CD4-positive, alpha-beta memory T cell (primary cell): ENCODE measurements at regions not wholly inside any gene's neighbourhood (a gene's known extent, or its start where the extent isn't known, plus 50 kb on each side); places are given as distances from the start of the nearest gene placed in this dataset.

Experiments used
- CTCF ChIA-PET: fragments of 350-600 bp; sonication (Branson Sonifier 250); formaldehyde crosslinking; loops from one replicate; lab custom pipeline; 2021; ENCODE audit warnings: inconsistent platforms; ENCODE audit not compliant: partially characterized antibody; lab: Charles Lee
- POLR2A ChIA-PET: fragments of 350-600 bp; sonication (Branson Sonifier 250); formaldehyde crosslinking; loops from one replicate; lab custom pipeline; 2021; ENCODE audit not compliant: partially characterized antibody; lab: Charles Lee
- DNase-seq, 5 donors: peaks; one replicate each; pipeline versions ENCODE4 v3.0.0 to v3.0.0-alpha.2; 2020 to 2022; ENCODE audit warnings: mixed read lengths in 1 of 5
- H3K27ac ChIP-seq: one replicate; pipeline ENCODE4 v1.7.0; 2013; ENCODE audit warnings: low read depth, low read length
- H3K27me3 ChIP-seq: 2 replicates; pipeline ENCODE4 v1.7.0; 2013; ENCODE audit warnings: mild to moderate bottlenecking, low read length, moderate library complexity; ENCODE audit not compliant: insufficient read depth
- H3K36me3 ChIP-seq: 2 replicates; pipeline ENCODE4 v1.7.0; 2013; ENCODE audit warnings: mild to moderate bottlenecking, low read length, moderate library complexity; ENCODE audit not compliant: insufficient read depth
- H3K4me1 ChIP-seq: 2 replicates; pipeline ENCODE4 v1.7.0; 2013; ENCODE audit warnings: mild to moderate bottlenecking, low read length, moderate library complexity; ENCODE audit not compliant: insufficient read depth
- H3K4me3 ChIP-seq, 2 donors: one replicate each; pipeline ENCODE4 v1.7.0; 2013; ENCODE audit warnings: low read length in 2 of 2, mild to moderate bottlenecking in 1 of 2
- H3K9me3 ChIP-seq, 2 donors: one replicate each; pipeline ENCODE4 v1.7.0; 2013; ENCODE audit warnings: low read length in 2 of 2, control low read depth in 1 of 2; ENCODE audit not compliant: control insufficient read depth in 1 of 2
- H3K27ac Mint-ChIP-seq, 7 donors: one replicate each; pipeline ENCODE4 v1.8.0; 2020 to 2021; ENCODE audit warnings: mixed read lengths in 7 of 7, mild to moderate bottlenecking in 6 of 7, inconsistent platforms in 3 of 7, moderate library complexity in 3 of 7
- H3K27me3 Mint-ChIP-seq, 2 donors: one replicate each; pipeline ENCODE4 v1.8.0; 2020 to 2021; ENCODE audit warnings: mixed read lengths in 2 of 2
- H3K36me3 Mint-ChIP-seq, 2 donors: one replicate each; pipeline ENCODE4 v1.8.0; 2020 to 2021; ENCODE audit warnings: mixed read lengths in 2 of 2, inconsistent platforms in 1 of 2, mild to moderate bottlenecking in 1 of 2
- H3K4me1 Mint-ChIP-seq, 4 donors: one replicate each; pipeline ENCODE4 v1.8.0; 2020 to 2021; ENCODE audit warnings: mixed read lengths in 4 of 4, mild to moderate bottlenecking in 1 of 4
- H3K4me3 Mint-ChIP-seq, 8 donors: one replicate each; pipeline ENCODE4 v1.8.0; 2020 to 2021; ENCODE audit warnings: mixed read lengths in 8 of 8, mild to moderate bottlenecking in 7 of 8, moderate library complexity in 6 of 8, inconsistent platforms in 3 of 8
- H3K9me3 Mint-ChIP-seq, 8 donors: one replicate each; pipeline ENCODE4 v1.8.0; 2020 to 2021; ENCODE audit warnings: mixed read lengths in 8 of 8, mild to moderate bottlenecking in 5 of 8, inconsistent platforms in 3 of 8, moderate library complexity in 1 of 8
- intact Hi-C: fragments of 100-400 bp; cut with micrococcal nuclease; formaldehyde crosslinking; loops from one replicate; pipeline ENCODE4 v1.15.1; 2023

GRCh38 chr17:77472468-77473310, 331.9 kb downstream of the SEC14L1 start:
- Mint-ChIP-seq H3K4me3 (peak overlapping the region; percentile 43 to 91 (median 74)), H3K9me3 (no peaks in the 10 kb centered on the region), H3K4me1 (peaks cover 74 to 100% (median 93%) of the 10 kb centered on the region in 4 donors), H3K27me3 (no peaks in the 10 kb centered on the region), H3K27ac (peak overlapping the region; percentile 82 to 98 (median 93)), H3K36me3 (peaks cover 56 to 71% of the 10 kb centered on the region in 2 donors)
- intact Hi-C loops = loop anchor here (2.0 kb wide), 1 partner anchor 14 kb away; no protein-coding TSS in a partner anchor
- peaks cover 41% of the 10 kb centered on the region for H3K36me3 ChIP-seq
- CTCF ChIA-PET = interaction anchor here (0.7 to 3.4 kb wide), 13 partner anchors 9 to 142 kb away, joined by 3 to 22 read pairs (median 4); no protein-coding TSS in a partner anchor
- peak in 1 of 5 donors; percentile 45 for DNase-seq
- H3K4me3 ChIP-seq = peak overlapping the region; percentile 18 to 48
- POLR2A ChIA-PET = interaction anchor here (0.6 to 9.8 kb wide), 26 partner anchors 10 to 656 kb away, joined by 3 to 221 read pairs (median 5); partner anchors contain the start of gene TNRC6C
- peak overlapping the region; percentile 51 for H3K27ac ChIP-seq
- H3K27me3 ChIP-seq = no peaks in the 10 kb centered on the region
- H3K4me1 ChIP-seq = peaks cover 100% of the 10 kb centered on the region
- H3K9me3 ChIP-seq = no peaks in the 10 kb centered on the region

- CTCF ChIA-PET = interaction anchor here (0.7 to 3.4 kb wide), 9 partner anchors 8 to 143 kb away, joined by 3 to 22 read pairs (median 6); no protein-coding TSS in a partner anchor
Measured at GRCh38 chr17:77473615-77474226, 333.0 kb downstream of the SEC14L1 start.

GRCh38 chr17:77474292-77474988, 333.7 kb downstream of the SEC14L1 start:
- H3K27ac Mint-ChIP-seq = peak overlapping the region; percentile 82 to 98 (median 93)
- Histone ChIP-seq H3K4me1 (peaks cover 100% of the 10 kb centered on the region), H3K4me3 (peak overlapping the region in 1 of 2 donors; percentile 13), H3K27me3 (no peaks in the 10 kb centered on the region), H3K27ac (peak overlapping the region; percentile 51), H3K9me3 (no peaks in the 10 kb centered on the region), H3K36me3 (peaks cover 37% of the 10 kb centered on the region)
- H3K36me3 Mint-ChIP-seq = peaks cover 46 to 69% of the 10 kb centered on the region in 2 donors
- intact Hi-C loops = loop anchor here (1.0 kb wide), 1 partner anchor 9 kb away; no protein-coding TSS in a partner anchor
- ChIA-PET POLR2A (interaction anchor here (0.7 to 9.8 kb wide), 17 partner anchors 9 to 143 kb away, joined by 3 to 221 read pairs (median 10); no protein-coding TSS in a partner anchor), CTCF (interaction anchor here (0.6 to 3.4 kb wide), 10 partner anchors 9 to 143 kb away, joined by 3 to 14 read pairs (median 4); no protein-coding TSS in a partner anchor)
- H3K9me3 Mint-ChIP-seq = no peaks in the 10 kb centered on the region
- peak in 1 of 5 donors; percentile 27 for DNase-seq
- peaks cover 72 to 100% (median 90%) of the 10 kb centered on the region in 4 donors for H3K4me1 Mint-ChIP-seq
- peak overlapping the region; percentile 41 to 91 (median 70) for H3K4me3 Mint-ChIP-seq
- H3K27me3 Mint-ChIP-seq = no peaks in the 10 kb centered on the region

More at GRCh38 chr17:77473615-77474226, 333.0 kb downstream of the SEC14L1 start:
- Mint-ChIP-seq H3K4me3 (peak overlapping the region; percentile 43 to 91 (median 70)), H3K9me3 (no peaks in the 10 kb centered on the region), H3K36me3 (peaks cover 50 to 70% of the 10 kb centered on the region in 2 donors), H3K27ac (peak overlapping the region; percentile 82 to 98 (median 93)), H3K27me3 (no peaks in the 10 kb centered on the region), H3K4me1 (peaks cover 71 to 100% (median 92%) of the 10 kb centered on the region in 4 donors)
- Histone ChIP-seq H3K4me1 (peaks cover 100% of the 10 kb centered on the region), H3K36me3 (peaks cover 43% of the 10 kb centered on the region), H3K9me3 (no peaks in the 10 kb centered on the region), H3K4me3 (peak overlapping the region in 1 of 2 donors; percentile 2), H3K27me3 (no peaks in the 10 kb centered on the region), H3K27ac (peak overlapping the region; percentile 51)
- intact Hi-C loops = loop anchor here (1.0 to 2.0 kb wide), 2 partner anchors 8 to 15 kb away; no protein-coding TSS in a partner anchor
- DNase-seq = peak in 1 of 5 donors; percentile 44
- POLR2A ChIA-PET = interaction anchor here (0.7 to 9.8 kb wide), 23 partner anchors 10 to 485 kb away, joined by 3 to 221 read pairs (median 10); partner anchors contain the start of gene TNRC6C

GRCh38 chr17:77475016-77475976, 334.5 kb downstream of the SEC14L1 start:
- peaks cover 37 to 63% of the 10 kb centered on the region in 2 donors for H3K36me3 Mint-ChIP-seq

GRCh38 chr17:77476006-77476405, 335.2 kb downstream of the SEC14L1 start:
- Histone ChIP-seq H3K9me3 (no peaks in the 10 kb centered on the region), H3K36me3 (peaks cover 22% of the 10 kb centered on the region), H3K4me3 (no peak overlapping the region), H3K27me3 (no peaks in the 10 kb centered on the region), H3K4me1 (peaks cover 100% of the 10 kb centered on the region), H3K27ac (peak overlapping the region; percentile 30)
- intact Hi-C loops = no loop called here
- DNase-seq = no peak
- POLR2A ChIA-PET = interaction anchor here (0.6 to 9.8 kb wide), 11 partner anchors 15 to 145 kb away, joined by 3 to 221 read pairs (median 5); no protein-coding TSS in a partner anchor
- CTCF ChIA-PET = interaction anchor here (1.8 to 2.1 kb wide), 2 partner anchors 33 to 75 kb away, joined by 6 read pairs; no protein-coding TSS in a partner anchor
- Mint-ChIP-seq H3K27me3 (no peaks in the 10 kb centered on the region), H3K27ac (peak overlapping the region; percentile 8 to 98 (median 82)), H3K36me3 (peaks cover 31 to 56% of the 10 kb centered on the region in 2 donors), H3K4me1 (peaks cover 60 to 89% (median 75%) of the 10 kb centered on the region in 4 donors), H3K4me3 (peak overlapping the region in 7 of 8 donors; percentile 29 to 86 (median 61)), H3K9me3 (no peaks in the 10 kb centered on the region)

More at GRCh38 chr17:77475016-77475976, 334.5 kb downstream of the SEC14L1 start:
- H3K27me3 ChIP-seq = no peaks in the 10 kb centered on the region
- H3K27ac Mint-ChIP-seq = peak overlapping the region; percentile 82 to 98 (median 93)
- H3K27me3 Mint-ChIP-seq = no peaks in the 10 kb centered on the region
- peaks cover 100% of the 10 kb centered on the region for H3K4me1 ChIP-seq
- DNase-seq = peak; percentile 49 to 83 (median 60)
- peak overlapping the region; percentile 51 for H3K27ac ChIP-seq
- H3K9me3 Mint-ChIP-seq = no peaks in the 10 kb centered on the region
- H3K4me1 Mint-ChIP-seq = peaks cover 65 to 96% (median 82%) of the 10 kb centered on the region in 4 donors
- peaks cover 29% of the 10 kb centered on the region for H3K36me3 ChIP-seq
- intact Hi-C loops = no loop called here
- CTCF ChIA-PET = interaction anchor here (0.6 to 3.4 kb wide), 10 partner anchors 9 to 144 kb away, joined by 3 to 14 read pairs (median 4); no protein-coding TSS in a partner anchor
- POLR2A ChIA-PET = interaction anchor here (0.6 to 9.8 kb wide), 17 partner anchors 9 to 144 kb away, joined by 3 to 221 read pairs (median 10); no protein-coding TSS in a partner anchor
- peak overlapping the region; percentile 41 to 86 (median 72) for H3K4me3 Mint-ChIP-seq
- no peaks in the 10 kb centered on the region for H3K9me3 ChIP-seq
- H3K4me3 ChIP-seq = peak overlapping the region in 1 of 2 donors; percentile 13
